Heart right ventricle (tissue), 16 donors: ENCODE measurements at regions not wholly inside any gene's neighbourhood (a gene's known extent, or its start where the extent isn't known, plus 50 kb on each side); places are given as distances from the start of the nearest gene placed in this dataset.
"Not testable (repeated sequence)": the region's sequence is repeated elsewhere in the genome, so short reads cannot be mapped to it uniquely, and the experiment has no call there.

Experiments
- ATAC-seq, 8 donors: fragments of 200-7000 bp; cut with Tn5 transposase; one replicate each; pipeline ENCODE4 v1.9.1; 2020; ENCODE audit warnings: mild to moderate bottlenecking in 8 of 8, moderate library complexity in 8 of 8, moderate number of reproducible peaks in 1 of 8
- DNase-seq, 2 donors: peaks; one replicate each; pipeline ENCODE4 v3.0.0-alpha.2; 2020
- H3K27ac ChIP-seq, 10 donors: fragments of 200-600 bp; sonication (generic) in 2 of 10; one replicate each; pipeline versions ENCODE4 v1.5.0 to v1.8.0; 2020 to 2022; ENCODE audit warnings: mild to moderate bottlenecking in 3 of 10
- H3K27me3 ChIP-seq, 7 donors: fragments of 200-600 bp; one replicate each; pipeline ENCODE4 v1.8.0; 2021 to 2022; ENCODE audit warnings: mild to moderate bottlenecking in 2 of 7
- H3K36me3 ChIP-seq, 9 donors: fragments of 200-600 bp; sonication (generic) in 1 of 9; one replicate each; pipeline versions ENCODE4 v1.5.0 to v1.8.0; 2020 to 2022; ENCODE audit warnings: mild to moderate bottlenecking in 2 of 9
- H3K4me1 ChIP-seq, 9 donors: fragments of 200-600 bp; sonication (generic) in 1 of 9; one replicate each; pipeline versions ENCODE4 v1.5.0 to v1.8.0; 2020 to 2022; ENCODE audit warnings: mild to moderate bottlenecking in 4 of 9
- H3K4me3 ChIP-seq, 10 donors: fragments of 200-600 bp; sonication (generic) in 2 of 10; one replicate each; pipeline versions ENCODE4 v1.5.0 to v1.8.0; 2020 to 2022; ENCODE audit warnings: mild to moderate bottlenecking in 7 of 10, moderate library complexity in 2 of 10
- H3K9me3 ChIP-seq, 11 donors: fragments of 200-600 bp in 10 of 11; sonication (generic) in 2 of 11; one replicate each; pipeline versions ENCODE4 v1.5.0 to v1.8.0; 2013 to 2022; ENCODE audit warnings: mild to moderate bottlenecking in 2 of 11, control low read depth in 1 of 11, moderate library complexity in 1 of 11
- WGBS, 2 donors: extraction: QIAGEN DNeasy Blood & Tissue Kit; methylation state at CpG; one replicate each; pipeline ENCODE4 v1.1.7; 2013; ENCODE audit warnings: inconsistent platforms in 1 of 2; 5-methylcytosine and 5-hydroxymethylcytosine counted together
- intact Hi-C, 10 donors: fragments of 100-400 bp; cut with DNase I; formaldehyde crosslinking; loops; one replicate each; pipeline versions ENCODE4 v1.11.1 to v1.14.2; 2022
- TF ChIP-seq, protein P1 (sequence below), 9 donors: fragments of 200-600 bp; sonication (generic) in 2 of 9; IDR thresholded peaks; one replicate each; pipeline versions ENCODE4 v1.5.0 to v1.8.0; 2021 to 2022; ENCODE audit warnings: antibody characterized with exemption in 9 of 9, mild to moderate bottlenecking in 5 of 9, moderate library complexity in 1 of 9
- donor health status: Arrhythmogenic right ventricular cardiomyopathy.
- donor health status: ischemic (EF 13 %, LVEDD 7.1; RV severe dilation, severe dysfunction).
- donor health status: healthy with polysubstance abuse.
- donor health status: DM: no; HTN: yes; CAD: no.
- donor health status: DM: no; HTN: no; CAD: no.
- donor health status: ischemic (EF 25% LVEDD 6.9; RV normal size, moderate dysfunction).
- donor health status: ischemic (EF 25% LVEDD 5.7; RV mildly dilated, moderate dysfunction).
- donor health status: healthy.
- donor health status: DM: yes; HTN: yes; CAD: no.
- donor health status: Ischemic cardiomyopathy.
- donor health status: ischemic (EF 35%, LVEDD 5.7; RV mildly dilated, moderate dysfunction).
- donor health status: nonischemic (EF 11% LVEDD 7.7; RV severe dilation, severe dysfunction).
- donor health status: DM: yes; HTN: yes; CAD: no.
- donor health status: PGD.
- donor health status: ischemic (EF 29% LVEDD 5.4; RV normal size, mild dysfunction).
- donor health status: nonischemic (EF 23%, LVEDD 6.1; RV moderate dilation, normal function).

DNA sequence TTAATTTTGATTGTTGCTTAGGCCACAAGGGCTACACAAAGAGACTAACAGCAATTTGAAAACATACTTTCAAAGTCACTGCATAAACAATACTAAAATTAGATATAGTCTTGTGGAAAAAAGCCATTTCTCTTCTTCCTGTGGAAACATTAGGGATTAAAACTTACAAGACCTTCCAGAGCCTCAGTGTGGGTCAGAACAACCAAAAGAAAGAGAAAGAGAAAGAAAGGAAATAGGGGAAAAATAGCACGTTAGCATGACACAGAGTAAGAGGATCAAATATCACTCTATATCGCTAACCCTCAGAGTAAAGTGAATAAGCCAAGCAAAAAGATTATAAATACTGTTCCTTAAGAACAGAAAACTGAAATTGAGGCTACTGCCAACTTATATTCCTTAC, 127.8 kb upstream of the DIAPH2 start:
- 49 to 50% methylated on average over 2 of the region's 2 CpGs for WGBS, 2 donors
- Histone ChIP-seq H3K4me3 (peak overlapping the region in 1 of 10 donors; percentile 20), H3K36me3 (no peaks in the 10 kb centered on the region), H3K4me1 (no peaks in the 10 kb centered on the region), H3K27me3 (peaks cover 0 to 21% (median 0%) of the 10 kb centered on the region in 7 donors), H3K27ac (peak overlapping the region in 4 of 10 donors; percentile 31 to 62 (median 43)), H3K9me3 (no peaks in the 10 kb centered on the region)
- intact Hi-C loops, result no loop called here
- no peak for ATAC-seq
- TF ChIP-seq, protein P1, sequence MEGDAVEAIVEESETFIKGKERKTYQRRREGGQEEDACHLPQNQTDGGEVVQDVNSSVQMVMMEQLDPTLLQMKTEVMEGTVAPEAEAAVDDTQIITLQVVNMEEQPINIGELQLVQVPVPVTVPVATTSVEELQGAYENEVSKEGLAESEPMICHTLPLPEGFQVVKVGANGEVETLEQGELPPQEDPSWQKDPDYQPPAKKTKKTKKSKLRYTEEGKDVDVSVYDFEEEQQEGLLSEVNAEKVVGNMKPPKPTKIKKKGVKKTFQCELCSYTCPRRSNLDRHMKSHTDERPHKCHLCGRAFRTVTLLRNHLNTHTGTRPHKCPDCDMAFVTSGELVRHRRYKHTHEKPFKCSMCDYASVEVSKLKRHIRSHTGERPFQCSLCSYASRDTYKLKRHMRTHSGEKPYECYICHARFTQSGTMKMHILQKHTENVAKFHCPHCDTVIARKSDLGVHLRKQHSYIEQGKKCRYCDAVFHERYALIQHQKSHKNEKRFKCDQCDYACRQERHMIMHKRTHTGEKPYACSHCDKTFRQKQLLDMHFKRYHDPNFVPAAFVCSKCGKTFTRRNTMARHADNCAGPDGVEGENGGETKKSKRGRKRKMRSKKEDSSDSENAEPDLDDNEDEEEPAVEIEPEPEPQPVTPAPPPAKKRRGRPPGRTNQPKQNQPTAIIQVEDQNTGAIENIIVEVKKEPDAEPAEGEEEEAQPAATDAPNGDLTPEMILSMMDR (IDR thresholded peaks at IDR 0.05), result no peak
- no peak for DNase-seq

DNA sequence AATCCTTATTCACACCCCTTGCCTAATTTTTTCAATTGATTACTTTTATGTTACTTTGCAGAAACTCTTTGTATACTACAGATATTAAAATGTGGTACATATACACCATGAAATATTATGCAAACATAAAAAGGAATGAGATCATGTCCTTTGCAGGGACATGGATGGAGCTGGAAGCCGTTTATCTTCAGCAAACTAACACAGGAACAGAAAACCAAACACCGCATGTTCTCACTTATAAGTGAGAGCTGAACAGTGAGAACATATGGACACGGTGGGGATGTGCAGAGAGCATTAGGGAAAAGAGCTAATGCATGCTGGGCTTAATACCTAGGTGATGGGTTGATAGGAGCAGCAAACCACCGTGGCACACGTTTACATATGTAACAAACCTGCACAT, 123.5 kb upstream of the DIAPH2 start:
- intact Hi-C loops, result loop anchor here in 1 of 10 donors (10.0 kb wide), 1 partner anchor 936 kb away; no protein-coding TSS in a partner anchor
- not testable (repeated sequence) for DNase-seq, H3K27ac ChIP-seq, H3K36me3 ChIP-seq, ATAC-seq, H3K4me1 ChIP-seq, H3K4me3 ChIP-seq, H3K9me3 ChIP-seq
- H3K27me3 ChIP-seq, result peaks cover 0 to 17% (median 0%) of the 10 kb centered on the region in 7 donors
- 55 to 60% methylated on average over 5 of the region's 5 CpGs for WGBS, 2 donors

DNA sequence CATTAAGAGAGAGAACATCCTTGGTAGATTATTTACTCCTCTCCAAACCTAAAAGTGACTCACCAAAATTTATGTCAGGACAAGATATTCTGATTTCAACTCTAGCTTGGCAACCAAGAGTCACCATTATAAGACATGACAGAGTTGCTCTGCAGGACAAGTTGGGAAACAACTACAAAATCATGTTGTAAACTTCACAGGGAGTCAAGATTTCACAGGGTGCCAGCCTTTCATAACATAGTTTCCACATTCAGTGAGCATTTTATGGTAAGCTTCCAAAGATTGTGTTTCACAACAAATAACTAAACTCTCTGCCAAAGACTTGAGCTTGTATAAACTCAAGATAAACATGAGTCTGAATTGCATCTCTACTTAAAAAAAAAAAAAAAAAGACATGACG, 121.0 kb upstream of the DIAPH2 start:
- peak in 1 of 8 donors; percentile 48 for ATAC-seq
- no peaks in the 10 kb centered on the region for H3K36me3 ChIP-seq
- 60 to 67% methylated on average over 1 of the region's 1 CpG for WGBS, 2 donors
- no peaks in the 10 kb centered on the region for H3K9me3 ChIP-seq
- H3K4me3 ChIP-seq, result no peak overlapping the region
- H3K27me3 ChIP-seq, result peaks cover 0 to 10% (median 0%) of the 10 kb centered on the region in 7 donors
- TF ChIP-seq, protein P1 (IDR thresholded peaks at IDR 0.05), result no peak
- no peak overlapping the region for H3K27ac ChIP-seq
- no peak for DNase-seq
- intact Hi-C loops, result loop anchor here in 1 of 10 donors (10.0 kb wide), 1 partner anchor 939 kb away; no protein-coding TSS in a partner anchor
- H3K4me1 ChIP-seq, result no peaks in the 10 kb centered on the region

DNA sequence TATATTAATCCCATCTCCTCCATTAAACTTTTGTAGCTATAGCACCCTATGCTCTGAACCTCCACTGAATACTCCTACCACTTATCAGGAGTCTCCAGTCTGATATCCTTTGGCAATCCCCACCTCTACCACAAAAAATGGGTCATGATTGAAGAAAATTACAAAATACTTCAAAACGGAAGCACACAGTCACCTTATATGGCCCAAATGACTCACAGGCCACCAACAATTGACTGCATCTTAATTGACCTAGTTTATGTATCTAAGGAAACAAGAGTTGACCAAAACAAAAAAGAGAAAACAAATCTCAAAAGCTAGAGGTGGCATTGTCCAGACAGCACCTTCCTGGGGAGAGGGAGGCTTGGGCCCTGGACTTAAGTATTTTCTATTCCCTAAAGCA, 120.0 kb upstream of the DIAPH2 start:
- DNase-seq (no peak), ATAC-seq (no peak)
- no peaks in the 10 kb centered on the region for H3K36me3 ChIP-seq
- no peaks in the 10 kb centered on the region for H3K9me3 ChIP-seq
- 71 to 77% methylated on average over 1 of the region's 1 CpG for WGBS, 2 donors
- no peak overlapping the region for H3K4me3 ChIP-seq
- H3K4me1 ChIP-seq, result no peaks in the 10 kb centered on the region
- H3K27ac ChIP-seq, result no peak overlapping the region
- TF ChIP-seq, protein P1 (IDR thresholded peaks at IDR 0.05), result no peak
- peaks cover 0 to under 1% (median 0%) of the 10 kb centered on the region in 7 donors for H3K27me3 ChIP-seq
- intact Hi-C loops, result loop anchor here in 1 of 10 donors (10.0 kb wide), 1 partner anchor 940 kb away; no protein-coding TSS in a partner anchor

DNA sequence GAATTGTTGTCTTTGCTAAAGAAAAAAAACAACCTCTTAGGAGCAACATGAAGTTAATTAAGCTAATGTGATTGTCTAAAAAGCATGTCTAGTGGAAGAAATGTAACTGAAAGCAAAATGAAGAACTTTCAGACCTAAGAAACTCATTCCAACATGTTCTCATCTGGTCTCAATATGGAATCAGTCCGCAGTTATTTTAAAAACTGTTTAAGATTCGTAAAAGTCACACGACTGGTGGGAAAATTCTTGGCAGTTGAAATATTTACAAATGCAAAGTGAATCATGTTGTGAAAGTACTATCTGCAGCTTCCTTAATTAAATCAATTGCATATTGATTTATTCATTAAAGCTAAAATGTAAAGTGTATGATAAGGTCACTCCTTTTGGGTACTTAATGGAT, 117.8 kb upstream of the DIAPH2 start:
- no peak overlapping the region for H3K4me3 ChIP-seq
- no peak for DNase-seq
- ATAC-seq, result no peak
- intact Hi-C loops, result loop anchor here in 1 of 10 donors (10.0 kb wide), 1 partner anchor 942 kb away; no protein-coding TSS in a partner anchor
- H3K27ac ChIP-seq, result no peak overlapping the region
- H3K4me1 ChIP-seq, result no peaks in the 10 kb centered on the region
- WGBS, 2 donors, result 93 to 96% methylated on average over 3 of the region's 3 CpGs
- H3K36me3 ChIP-seq, result no peaks in the 10 kb centered on the region
- TF ChIP-seq, protein P1 (IDR thresholded peaks at IDR 0.05), result no peak
- no peaks in the 10 kb centered on the region for H3K9me3 ChIP-seq
- no peaks in the 10 kb centered on the region for H3K27me3 ChIP-seq
